ENCODE measurements at regions not wholly inside any gene's neighbourhood (a gene's known extent, or its start where the extent isn't known, plus 50 kb on each side); places are given as distances from the start of the nearest gene placed in this dataset.

DNA sequence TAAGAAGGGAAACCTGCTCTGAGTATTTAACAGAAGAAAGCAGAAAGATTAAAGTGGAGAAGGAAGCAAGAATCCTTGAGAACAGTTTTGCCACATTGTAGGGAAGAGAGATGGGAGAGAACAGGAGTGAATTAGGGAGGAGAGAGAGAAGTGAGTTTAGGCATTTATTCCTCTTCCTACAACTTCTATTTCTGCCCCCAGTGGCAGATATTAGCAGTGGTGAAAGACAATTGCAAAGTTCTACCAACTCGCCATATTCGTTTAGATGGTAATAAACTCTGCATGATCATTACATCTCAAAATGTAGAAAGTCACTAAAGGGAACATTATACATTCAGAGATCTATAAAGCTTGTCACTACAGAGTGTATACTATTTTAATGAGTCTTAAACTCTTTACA lies 440.1 kb upstream of the TRPC7 start:
- no peak for DNase-seq (ENCODE audit: extremely low spot score, unreplicated experiment)
- Mint-ChIP-seq H3K27me3 (ENCODE audit: unreplicated experiment) (peaks cover 5% of the 10 kb centered on the region), H3K4me1 (ENCODE audit: unreplicated experiment) (no peaks in the 10 kb centered on the region), H3K4me3 (ENCODE audit: unreplicated experiment) (no peak overlapping the region), H3K36me3 (ENCODE audit: unreplicated experiment) (no peaks in the 10 kb centered on the region), H3K27ac (ENCODE audit: unreplicated experiment) (no peak overlapping the region), H3K9me3 (ENCODE audit: unreplicated experiment) (no peaks in the 10 kb centered on the region)
- TF ChIP-seq, protein P1, sequence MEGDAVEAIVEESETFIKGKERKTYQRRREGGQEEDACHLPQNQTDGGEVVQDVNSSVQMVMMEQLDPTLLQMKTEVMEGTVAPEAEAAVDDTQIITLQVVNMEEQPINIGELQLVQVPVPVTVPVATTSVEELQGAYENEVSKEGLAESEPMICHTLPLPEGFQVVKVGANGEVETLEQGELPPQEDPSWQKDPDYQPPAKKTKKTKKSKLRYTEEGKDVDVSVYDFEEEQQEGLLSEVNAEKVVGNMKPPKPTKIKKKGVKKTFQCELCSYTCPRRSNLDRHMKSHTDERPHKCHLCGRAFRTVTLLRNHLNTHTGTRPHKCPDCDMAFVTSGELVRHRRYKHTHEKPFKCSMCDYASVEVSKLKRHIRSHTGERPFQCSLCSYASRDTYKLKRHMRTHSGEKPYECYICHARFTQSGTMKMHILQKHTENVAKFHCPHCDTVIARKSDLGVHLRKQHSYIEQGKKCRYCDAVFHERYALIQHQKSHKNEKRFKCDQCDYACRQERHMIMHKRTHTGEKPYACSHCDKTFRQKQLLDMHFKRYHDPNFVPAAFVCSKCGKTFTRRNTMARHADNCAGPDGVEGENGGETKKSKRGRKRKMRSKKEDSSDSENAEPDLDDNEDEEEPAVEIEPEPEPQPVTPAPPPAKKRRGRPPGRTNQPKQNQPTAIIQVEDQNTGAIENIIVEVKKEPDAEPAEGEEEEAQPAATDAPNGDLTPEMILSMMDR (IDR thresholded peaks at IDR 0.05) = peak; percentile 17

DNA sequence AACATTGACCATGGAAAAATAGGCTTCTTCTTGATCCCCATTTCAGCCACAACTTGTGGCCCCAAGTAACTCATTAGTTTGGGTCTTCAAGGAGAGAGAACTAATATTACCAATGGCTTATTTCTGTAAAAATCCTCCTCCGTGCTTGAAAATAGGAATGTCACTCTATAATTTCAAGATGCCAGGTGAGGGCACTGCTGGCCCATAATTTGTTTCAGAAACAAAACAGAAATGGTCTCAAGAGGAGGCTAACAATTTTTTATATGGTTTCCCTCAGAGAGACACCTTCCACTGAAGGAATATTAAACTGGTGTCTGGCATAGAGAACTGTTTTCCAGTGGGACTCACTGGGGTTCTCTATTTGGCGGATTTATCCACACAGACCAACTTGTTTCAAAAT lies 437.0 kb upstream of the TRPC7 start:
- DNase-seq (ENCODE audit: extremely low spot score, unreplicated experiment) = no peak
- peaks cover 25% of the 10 kb centered on the region for H3K27me3 Mint-ChIP-seq (ENCODE audit: unreplicated experiment)
- no peaks in the 10 kb centered on the region for H3K36me3 Mint-ChIP-seq (ENCODE audit: unreplicated experiment)
- H3K27ac Mint-ChIP-seq (ENCODE audit: unreplicated experiment) = no peak overlapping the region
- no peak overlapping the region for H3K4me3 Mint-ChIP-seq (ENCODE audit: unreplicated experiment)
- TF ChIP-seq, protein P1 (IDR thresholded peaks at IDR 0.05) = peak; percentile 51
- H3K4me1 Mint-ChIP-seq (ENCODE audit: unreplicated experiment) = no peaks in the 10 kb centered on the region
- no peaks in the 10 kb centered on the region for H3K9me3 Mint-ChIP-seq (ENCODE audit: unreplicated experiment)

DNA sequence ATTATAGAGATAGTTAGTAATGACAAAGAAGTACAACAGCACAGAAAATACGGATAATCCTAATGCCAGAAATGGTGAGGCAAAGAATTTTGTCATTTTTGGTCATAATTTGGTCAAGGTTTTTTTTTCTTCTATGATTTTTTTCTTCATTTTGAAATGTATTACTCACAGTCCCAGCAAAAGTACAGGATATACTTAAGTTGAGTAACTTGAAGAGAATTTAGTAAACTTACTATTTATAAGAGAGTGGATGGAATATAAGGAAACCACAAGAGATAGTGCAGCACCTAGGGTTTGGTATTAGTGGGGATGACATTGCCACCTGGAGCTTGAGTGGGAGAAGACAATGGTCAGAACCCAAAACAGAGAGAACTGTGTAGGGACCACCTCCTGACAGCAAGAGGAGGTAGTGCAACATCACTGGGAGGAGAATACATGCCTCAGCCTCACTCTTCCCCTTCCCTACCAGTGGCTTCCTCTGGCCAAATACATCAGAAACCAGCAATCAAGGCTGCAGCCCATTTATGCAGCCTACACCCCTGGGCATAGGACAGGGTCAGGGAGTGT lies 434.5 kb upstream of the TRPC7 start:
- DNase-seq (ENCODE audit: extremely low spot score, unreplicated experiment) = no peak
- no peaks in the 10 kb centered on the region for H3K36me3 Mint-ChIP-seq (ENCODE audit: unreplicated experiment)
- no peak overlapping the region for H3K4me3 Mint-ChIP-seq (ENCODE audit: unreplicated experiment)
- H3K27ac Mint-ChIP-seq (ENCODE audit: unreplicated experiment) = no peak overlapping the region
- TF ChIP-seq, protein P1 (IDR thresholded peaks at IDR 0.05) = no peak
- no peaks in the 10 kb centered on the region for H3K4me1 Mint-ChIP-seq (ENCODE audit: unreplicated experiment)
- H3K9me3 Mint-ChIP-seq (ENCODE audit: unreplicated experiment) = no peaks in the 10 kb centered on the region
- peaks cover 23% of the 10 kb centered on the region for H3K27me3 Mint-ChIP-seq (ENCODE audit: unreplicated experiment)

DNA sequence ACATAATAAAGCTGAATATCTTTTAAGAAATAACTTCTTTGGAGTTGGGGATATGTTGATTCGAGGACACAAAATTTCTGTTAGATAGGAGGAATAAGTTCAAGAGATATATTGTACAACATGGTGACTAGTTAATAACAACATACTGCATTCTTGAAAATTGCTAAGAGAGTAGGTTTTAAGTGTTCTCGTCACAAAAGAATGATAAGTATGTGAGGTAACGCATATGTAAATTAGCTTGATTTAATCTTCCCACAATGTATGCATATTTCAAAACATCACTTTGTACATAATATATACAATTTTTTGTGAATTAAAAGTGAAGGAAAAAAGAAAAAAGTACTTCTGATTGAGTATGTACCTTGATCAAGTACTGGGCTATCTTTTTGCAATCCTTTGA lies 428.0 kb upstream of the TRPC7 start:
- no peak overlapping the region for H3K27ac Mint-ChIP-seq (ENCODE audit: unreplicated experiment)
- peaks cover 9% of the 10 kb centered on the region for H3K27me3 Mint-ChIP-seq (ENCODE audit: unreplicated experiment)
- TF ChIP-seq, protein P1 (IDR thresholded peaks at IDR 0.05) = no peak
- no peak for DNase-seq (ENCODE audit: extremely low spot score, unreplicated experiment)
- H3K4me3 Mint-ChIP-seq (ENCODE audit: unreplicated experiment) = no peak overlapping the region
- no peaks in the 10 kb centered on the region for H3K36me3 Mint-ChIP-seq (ENCODE audit: unreplicated experiment)
- H3K9me3 Mint-ChIP-seq (ENCODE audit: unreplicated experiment) = peaks cover 9% of the 10 kb centered on the region
- H3K4me1 Mint-ChIP-seq (ENCODE audit: unreplicated experiment) = no peaks in the 10 kb centered on the region

DNA sequence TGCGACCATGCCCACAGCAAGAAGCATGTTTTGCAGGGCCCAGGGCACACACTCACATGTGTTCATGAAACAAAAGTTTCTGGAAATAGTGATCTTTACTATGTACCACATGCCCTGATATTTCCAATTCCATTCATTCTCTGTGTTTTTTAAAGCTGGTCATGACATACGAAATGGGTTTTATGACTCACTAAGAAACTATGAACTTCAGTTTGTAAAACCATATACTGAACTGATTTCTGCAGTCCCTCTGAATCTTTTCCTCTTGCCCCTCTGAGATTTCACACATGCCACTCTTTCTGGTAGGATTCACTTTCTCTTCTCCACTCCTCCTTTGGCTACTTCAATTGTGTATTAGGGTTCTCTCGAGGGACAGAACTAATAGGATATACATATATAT lies 416.1 kb upstream of the TRPC7 start:
- H3K36me3 Mint-ChIP-seq (ENCODE audit: unreplicated experiment) = no peaks in the 10 kb centered on the region
- H3K4me3 Mint-ChIP-seq (ENCODE audit: unreplicated experiment) = no peak overlapping the region
- DNase-seq (ENCODE audit: extremely low spot score, unreplicated experiment) = no peak
- H3K9me3 Mint-ChIP-seq (ENCODE audit: unreplicated experiment) = no peaks in the 10 kb centered on the region
- no peaks in the 10 kb centered on the region for H3K27me3 Mint-ChIP-seq (ENCODE audit: unreplicated experiment)
- peaks cover 17% of the 10 kb centered on the region for H3K4me1 Mint-ChIP-seq (ENCODE audit: unreplicated experiment)
- H3K27ac Mint-ChIP-seq (ENCODE audit: unreplicated experiment) = no peak overlapping the region
- TF ChIP-seq, protein P1 (IDR thresholded peaks at IDR 0.05) = no peak

All from osteocyte (in vitro differentiated cells).